C1 segment of cervical spinal cord (tissue), 14 donors: ENCODE measurements at regions not wholly inside any gene's neighbourhood (a gene's known extent, or its start where the extent isn't known, plus 50 kb on each side); places are given as distances from the start of the nearest gene placed in this dataset.
A peak's percentile ranks its signal among the peaks of the same experiment; 100 is the strongest.
"Not testable (repeated sequence)": the region's sequence is repeated elsewhere in the genome, so short reads cannot be mapped to it uniquely, and the experiment has no call there.

ENCODE experiments used
- DNase-seq, 14 donors: peaks; one replicate each; lab custom pipeline; 2025; lab: John Stamatoyannopoulos, UW

DNA sequence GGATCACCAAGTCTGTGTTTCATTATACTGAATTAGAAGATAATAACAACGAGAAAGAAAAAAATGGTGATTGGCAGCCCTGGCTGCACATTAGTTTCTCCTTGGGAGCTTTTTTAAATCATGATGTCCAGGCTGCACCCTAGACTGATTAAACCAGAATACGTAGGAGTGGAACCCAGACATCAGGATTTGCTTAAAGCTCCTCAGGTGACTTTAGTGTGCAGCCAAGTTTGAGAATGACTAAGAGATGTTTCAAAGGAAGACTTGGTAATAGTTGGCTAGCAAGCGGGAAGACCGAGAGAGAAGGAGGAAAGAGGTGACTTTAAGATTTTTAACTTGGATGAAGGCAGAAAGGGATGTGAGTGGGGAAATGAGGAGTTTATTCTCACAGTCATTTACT, 71.4 kb upstream of the SERP2 start:
- DNase-seq = no peak

DNA sequence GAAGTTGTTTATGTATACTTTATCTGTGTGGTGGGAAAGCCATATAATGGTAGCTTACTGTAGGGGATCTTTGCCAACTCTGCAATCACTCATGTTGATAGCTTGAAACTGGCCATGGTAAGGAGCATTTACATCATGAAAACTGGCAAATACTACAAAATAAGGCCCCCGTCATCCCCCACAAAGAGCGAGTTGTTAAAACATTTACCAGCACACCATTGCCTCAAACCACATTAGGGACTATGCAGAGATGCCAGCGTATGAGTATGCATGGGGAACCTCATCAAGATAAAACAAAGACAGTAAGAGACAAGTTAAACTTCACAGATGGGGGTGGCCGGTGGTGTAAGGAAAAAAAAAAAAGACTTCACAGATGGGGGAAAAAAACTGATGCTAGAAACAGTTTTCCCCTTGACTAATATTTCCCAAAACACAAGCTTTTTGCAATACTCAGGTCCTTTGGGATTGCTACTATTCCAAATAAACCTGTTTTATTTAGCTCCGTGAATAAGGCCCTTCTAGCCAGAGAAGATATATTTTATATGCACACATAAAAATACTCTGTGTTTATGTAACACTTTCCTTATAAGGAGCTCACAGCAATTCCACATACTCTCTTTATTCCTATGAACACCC, 70.6 kb upstream of the SERP2 start:
- DNase-seq = no peak

GRCh38 chr13:44303681-44304432, 69.8 kb upstream of the SERP2 start:
- DNase-seq = peak in 1 of 14 donors; percentile 21

GRCh38 chr13:44304433-44304725, 69.2 kb upstream of the SERP2 start:
- no peak for DNase-seq

DNA sequence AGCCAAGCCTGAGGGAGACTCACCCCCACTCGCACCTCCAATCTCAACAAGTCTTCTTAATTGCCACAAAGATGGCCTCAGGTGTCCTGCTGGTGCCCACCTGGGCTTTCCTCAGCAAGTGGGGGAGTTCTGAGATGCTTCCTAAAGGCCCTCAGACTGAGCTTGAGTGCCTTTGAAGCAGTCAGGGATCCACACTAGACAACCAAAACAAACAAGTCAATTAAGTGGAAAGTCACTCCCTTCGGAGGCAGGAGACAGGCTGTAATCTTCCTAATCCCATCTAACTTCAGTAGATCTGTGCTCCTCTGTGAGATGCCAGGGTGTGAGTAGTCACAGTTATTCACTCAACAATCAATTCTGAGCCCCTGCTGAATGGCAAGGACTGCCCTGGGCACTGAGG, 68.3 kb upstream of the SERP2 start:
- no peak for DNase-seq

DNA sequence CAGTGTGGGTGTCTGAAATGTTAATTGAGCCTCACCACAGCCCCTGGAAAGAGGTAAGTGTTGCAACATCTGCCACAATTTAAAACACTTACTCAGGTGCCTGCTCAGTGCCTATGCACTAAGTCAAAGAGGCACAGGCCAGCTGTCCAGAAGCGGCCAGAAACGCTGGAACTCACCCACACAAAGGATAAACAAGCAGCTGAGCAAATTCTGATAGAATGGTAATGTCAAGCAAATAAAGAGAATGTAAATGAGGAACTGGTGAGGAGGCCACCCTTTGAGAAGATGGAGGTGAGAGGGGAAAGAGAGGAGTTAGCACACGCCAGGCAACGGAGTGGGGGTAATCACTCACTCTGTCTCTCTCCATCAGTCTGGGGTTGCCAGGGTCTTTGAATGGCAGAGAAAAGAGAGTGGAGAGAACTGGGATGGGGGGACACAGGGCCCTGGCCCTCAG, 67.7 kb upstream of the SERP2 start:
- no peak for DNase-seq

GRCh38 chr13:44306371-44307192, 67.0 kb upstream of the SERP2 start:
- peak in 2 of 14 donors; percentile 27 to 49 for DNase-seq

DNA sequence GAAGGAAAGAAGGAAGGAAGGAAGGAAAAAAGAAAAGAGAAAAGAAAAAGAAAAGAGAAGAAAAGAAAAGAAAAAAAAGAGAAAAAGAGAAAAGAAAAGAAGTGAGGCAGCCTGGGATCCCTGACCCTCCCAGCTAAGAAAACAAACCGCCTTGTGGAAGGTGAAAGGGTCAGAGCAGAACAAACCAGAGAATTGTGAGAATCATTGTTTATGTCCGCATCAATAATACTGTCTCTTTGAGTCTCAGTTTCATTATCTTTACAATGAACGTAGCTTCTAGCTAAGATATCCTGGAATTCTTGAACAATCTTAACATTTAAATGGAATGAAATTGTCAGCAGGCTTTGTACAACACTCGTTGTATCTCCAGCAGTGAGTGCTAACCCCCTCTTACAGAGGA, 66.4 kb upstream of the SERP2 start:
- DNase-seq = no peak

DNA sequence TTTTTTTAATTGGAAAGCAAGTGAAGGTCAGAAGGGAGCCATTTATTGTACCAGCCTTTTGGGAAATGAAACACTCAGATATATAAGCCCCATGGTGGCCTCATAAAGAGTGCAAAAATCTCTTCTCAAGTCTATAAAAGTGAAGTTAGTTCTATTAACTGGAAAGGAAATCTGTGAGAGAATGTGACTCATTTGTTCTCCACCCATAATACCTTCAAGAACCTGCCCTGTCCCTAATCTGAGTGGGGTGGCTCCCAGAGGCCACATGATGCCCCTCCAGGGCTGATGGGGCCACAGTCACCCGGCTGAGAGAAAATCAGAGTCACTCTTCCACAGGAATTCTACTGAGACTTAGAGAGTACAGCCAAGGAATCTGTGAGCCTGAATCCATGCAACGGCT, 65.8 kb upstream of the SERP2 start:
- DNase-seq = no peak

DNA sequence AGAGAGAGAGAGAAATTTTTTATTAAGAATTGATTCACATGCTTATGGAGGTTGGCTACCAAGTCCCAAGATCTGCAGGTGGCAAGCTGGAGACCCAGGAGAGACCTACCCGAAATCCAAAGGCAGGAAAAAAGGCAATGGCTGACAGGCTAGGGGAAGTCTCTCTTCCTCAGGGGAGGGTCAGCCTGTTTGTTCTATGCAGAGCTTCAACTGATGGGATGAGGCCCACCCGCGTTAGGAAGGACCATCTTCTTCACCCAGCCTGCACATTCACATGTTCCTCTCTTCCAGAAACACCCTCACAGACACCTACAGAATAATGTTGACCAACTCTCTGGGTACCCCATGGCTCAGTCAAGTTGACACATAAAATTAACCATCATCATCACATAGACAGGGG, 65.3 kb upstream of the SERP2 start:
- DNase-seq = no peak

DNA sequence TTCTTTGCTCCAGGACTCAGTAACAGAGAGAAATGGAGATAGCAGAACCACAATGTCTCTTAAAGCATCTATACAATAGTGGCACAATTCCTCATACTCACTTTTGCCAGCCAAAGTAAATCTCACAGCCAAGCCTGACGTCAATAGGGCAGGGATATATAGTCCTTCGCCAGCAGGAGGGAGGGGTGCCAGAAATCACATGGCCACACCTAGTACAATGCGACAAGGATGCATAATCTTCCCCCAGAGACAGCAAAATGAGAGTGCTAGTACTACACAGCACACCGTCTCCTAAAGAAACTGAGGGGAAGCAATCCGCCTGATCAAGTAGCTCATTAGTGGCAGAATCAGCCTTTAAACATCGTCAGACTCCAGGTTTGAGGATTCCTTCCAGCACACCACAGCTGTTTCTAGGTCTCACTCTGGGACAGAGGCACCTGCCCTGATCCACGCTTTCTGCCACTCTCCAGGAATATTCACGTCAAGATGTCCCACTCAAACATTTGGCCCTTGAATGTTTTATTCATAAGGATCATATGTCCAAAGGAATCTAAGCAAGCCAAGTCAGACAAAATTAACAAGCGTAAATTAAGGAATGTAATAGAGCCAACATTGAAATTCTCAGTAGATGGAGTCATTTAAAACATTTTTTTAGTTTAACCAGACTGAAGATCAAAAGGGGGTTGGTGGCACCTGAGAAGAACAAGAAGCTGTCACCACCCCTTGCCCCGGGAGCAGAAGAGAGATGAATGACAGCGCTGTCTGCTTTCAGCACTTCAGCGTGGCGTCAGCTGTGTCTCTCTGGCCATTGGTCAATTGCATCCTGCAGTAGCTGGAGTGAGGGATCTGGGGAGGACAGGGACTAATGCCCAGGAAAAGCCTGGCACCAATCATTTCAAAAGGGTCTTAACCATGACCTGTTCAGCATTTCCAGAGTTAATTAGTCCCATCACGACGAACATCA, 63.5 kb upstream of the SERP2 start:
- peak in 6 of 14 donors; percentile 6 to 28 (median 12) for DNase-seq

DNA sequence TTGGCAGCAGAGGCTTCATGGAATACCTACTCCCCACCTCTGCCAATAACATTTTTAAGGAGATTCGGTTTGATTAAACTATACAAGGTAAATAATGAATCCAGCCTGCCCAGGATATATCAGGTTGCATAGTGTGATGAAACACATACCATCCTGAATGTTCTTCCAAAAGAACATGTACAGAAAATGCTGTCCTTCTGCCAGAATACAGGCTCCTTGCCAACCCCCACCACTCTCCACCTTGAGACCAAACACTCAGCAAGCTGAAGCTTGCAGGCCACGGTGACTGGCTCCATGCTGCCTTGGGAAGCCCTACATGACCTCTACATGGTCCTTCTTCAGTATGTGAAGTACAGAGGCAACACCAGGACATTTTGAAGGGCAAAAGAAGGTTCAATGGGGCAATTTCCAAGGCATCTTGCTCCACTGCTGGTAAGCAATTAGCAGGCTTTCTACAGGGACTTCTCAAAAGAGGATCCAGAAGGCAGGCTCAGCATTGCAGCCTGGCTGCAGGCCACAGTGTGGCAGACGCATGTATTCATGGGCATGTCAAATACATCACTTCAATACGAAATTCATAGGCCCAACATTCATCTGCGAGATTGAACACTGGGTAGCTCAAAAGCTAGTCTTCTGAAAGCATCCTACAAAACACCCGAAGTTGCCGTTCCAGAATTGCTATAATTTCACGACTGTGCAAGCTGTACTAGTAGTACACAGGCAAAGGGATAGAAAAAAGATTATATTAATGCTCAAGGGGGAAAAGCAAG, 62.4 kb upstream of the SERP2 start:
- no peak for DNase-seq

- no peak for DNase-seq
Measured at GRCh38 chr13:44312131-44312530, 61.5 kb upstream of the SERP2 start.

- no peak for DNase-seq
Measured at GRCh38 chr13:44312834-44313551, 60.6 kb upstream of the SERP2 start.

DNA sequence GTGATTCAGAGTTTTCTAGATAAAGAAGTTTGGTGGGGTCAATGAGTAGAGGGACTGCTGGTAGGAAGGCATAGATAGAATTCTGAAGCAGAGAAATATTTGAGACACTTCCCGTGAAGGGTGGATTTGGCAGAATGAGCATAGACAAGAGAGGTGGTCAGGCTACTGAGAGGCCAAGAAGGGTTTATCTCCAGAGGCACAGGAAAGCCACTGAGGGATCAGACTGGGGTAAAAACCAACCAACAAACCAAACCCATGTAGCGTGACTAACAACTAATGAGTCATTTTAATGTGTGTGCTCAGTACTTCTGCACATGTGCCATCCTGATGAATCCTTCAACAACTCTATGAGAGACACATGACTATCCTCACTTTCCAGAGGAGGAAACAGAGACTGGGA, 60.0 kb upstream of the SERP2 start:
- DNase-seq = no peak

DNA sequence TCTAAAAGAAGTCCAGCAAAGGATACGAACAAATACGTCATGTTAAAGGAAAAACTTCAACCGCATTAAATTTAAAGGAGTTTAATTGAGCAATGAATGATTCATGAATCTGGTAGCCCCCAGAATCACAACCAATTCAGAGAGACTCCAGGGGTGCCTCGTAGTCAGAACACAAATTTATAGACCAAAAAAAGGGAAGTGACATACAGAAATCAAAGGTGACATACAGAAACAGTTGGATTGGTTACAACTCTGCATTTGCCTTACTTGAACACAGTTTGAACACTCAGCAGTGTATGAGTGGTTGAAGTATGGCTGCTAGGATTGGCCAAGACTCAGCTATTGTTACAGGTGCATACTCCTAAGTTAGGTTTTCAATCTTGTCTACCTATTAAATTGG, 59.5 kb upstream of the SERP2 start:
- DNase-seq = not testable (repeated sequence)

DNA sequence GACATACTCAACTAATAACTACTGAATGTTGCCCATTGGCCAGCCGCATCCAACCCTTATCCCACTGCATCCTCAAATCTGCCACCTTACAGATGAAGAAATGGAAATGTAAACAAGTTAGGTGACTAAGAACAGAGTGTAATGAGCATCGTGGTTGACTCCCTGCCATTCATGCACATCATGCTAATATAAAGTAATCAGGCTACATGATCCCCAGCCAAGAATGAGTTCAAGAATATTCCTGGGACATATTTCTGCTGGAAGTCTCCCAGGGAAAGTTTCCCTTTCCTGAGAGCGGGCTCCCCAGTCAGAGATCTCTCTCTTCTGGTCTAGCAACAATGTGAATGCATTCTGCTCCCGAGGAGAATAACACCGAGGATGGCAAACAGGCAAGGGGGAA, 55.9 kb upstream of the SERP2 start:
- DNase-seq = no peak

DNA sequence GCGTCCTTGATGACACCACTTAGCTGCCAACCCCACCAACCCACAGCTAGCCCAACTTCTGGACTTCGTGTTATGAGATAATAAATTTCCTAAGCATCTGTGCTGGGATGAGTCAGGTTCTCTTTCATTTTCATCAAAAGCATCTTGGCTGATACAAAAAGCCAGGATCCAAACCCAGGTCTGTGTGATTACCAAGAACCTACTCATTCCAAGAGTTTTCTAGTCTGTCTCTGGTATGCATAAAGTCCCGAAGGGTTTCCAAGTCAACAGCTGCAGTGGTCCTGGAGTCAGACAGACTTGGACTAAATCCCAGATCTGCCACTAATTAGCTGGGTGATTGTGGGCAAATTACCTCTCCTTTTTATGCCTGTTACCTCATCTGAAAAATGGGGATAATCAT, 55.5 kb upstream of the SERP2 start:
- DNase-seq = no peak

- DNase-seq = no peak
Measured at GRCh38 chr13:44320611-44321010, 53.0 kb upstream of the SERP2 start.

- no peak for DNase-seq
Measured at GRCh38 chr13:44321961-44322360, 51.7 kb upstream of the SERP2 start.
